NB4 (cell line): ENCODE measurements at regions not wholly inside any gene's neighbourhood (a gene's known extent, or its start where the extent isn't known, plus 50 kb on each side); places are given as distances from the start of the nearest gene placed in this dataset.

Experiments used
- CTCF ChIP-seq: IDR thresholded peaks from one replicate; pipeline ENCODE4 v1.5.1; 2012; ENCODE audit warnings: low read depth, low read length
- MAX ChIP-seq: IDR thresholded peaks from 2 replicates; pipeline ENCODE4 v1.6.1; 2011; ENCODE audit warnings: low read depth, low read length
- MYC ChIP-seq: IDR thresholded peaks from 2 replicates; pipeline ENCODE4 v1.6.1; 2011; ENCODE audit warnings: low read depth, low read length
- POLR2A ChIP-seq: IDR thresholded peaks from 2 replicates; pipeline ENCODE4 v1.6.1; 2011; ENCODE audit warnings: mild to moderate bottlenecking; ENCODE audit not compliant: insufficient read length; ENCODE audit errors: extremely low read depth

GRCh38 chr9:32218100-32218767, 166.2 kb upstream of the ACO1 start:
- TF ChIP-seq MAX: no peak
- no peak for TF ChIP-seq CTCF
- TF ChIP-seq POLR2A: no peak
- TF ChIP-seq MYC: no peak
